GM19239 (cell line): ENCODE measurements at regions not wholly inside any gene's neighbourhood (a gene's known extent, or its start where the extent isn't known, plus 50 kb on each side); places are given as distances from the start of the nearest gene placed in this dataset.

Source experiments
- DNase-seq: peaks from one replicate; pipeline ENCODE4 v3.0.0; 2011; ENCODE audit warnings: low spot score; ENCODE audit not compliant: insufficient read length
- FAIRE-seq: peaks from 2 replicates; lab custom pipeline; 2011; peaks lifted over from hg19 to GRCh38; lab: Jason Lieb, UNC

DNA sequence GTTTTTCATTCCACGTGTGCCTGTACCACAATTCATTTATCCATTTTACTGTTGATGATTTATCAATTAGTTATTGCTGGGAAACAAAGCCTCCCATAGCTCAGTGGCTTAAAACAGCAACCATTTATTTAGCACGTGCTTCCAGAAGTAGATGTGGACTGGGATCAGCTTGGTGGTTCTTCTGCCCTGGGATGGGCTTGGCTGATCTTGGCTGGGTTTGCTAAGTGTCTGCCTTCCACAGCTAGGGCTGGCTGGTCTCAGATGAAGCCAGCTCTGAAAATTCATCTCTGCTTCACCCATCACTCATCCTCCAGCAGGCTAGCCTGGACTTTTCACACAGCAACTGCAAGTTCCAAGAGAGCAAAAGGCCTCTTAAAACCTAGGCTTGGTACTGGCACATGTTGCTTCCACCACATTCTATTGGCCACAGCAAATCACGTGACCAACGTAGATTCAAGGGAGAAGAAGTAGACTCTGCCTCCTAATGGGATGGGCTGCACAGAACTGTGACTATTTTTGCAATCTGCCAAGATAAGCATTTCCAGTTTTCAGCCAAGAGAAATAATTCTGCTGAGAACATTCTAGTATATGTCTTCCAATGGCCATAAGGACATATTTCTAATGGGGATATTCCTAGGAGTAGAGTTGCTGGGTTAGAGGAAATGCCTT lies 124.9 kb downstream of the MN1 start:
- FAIRE-seq, result no peak
- no peak for DNase-seq

DNA sequence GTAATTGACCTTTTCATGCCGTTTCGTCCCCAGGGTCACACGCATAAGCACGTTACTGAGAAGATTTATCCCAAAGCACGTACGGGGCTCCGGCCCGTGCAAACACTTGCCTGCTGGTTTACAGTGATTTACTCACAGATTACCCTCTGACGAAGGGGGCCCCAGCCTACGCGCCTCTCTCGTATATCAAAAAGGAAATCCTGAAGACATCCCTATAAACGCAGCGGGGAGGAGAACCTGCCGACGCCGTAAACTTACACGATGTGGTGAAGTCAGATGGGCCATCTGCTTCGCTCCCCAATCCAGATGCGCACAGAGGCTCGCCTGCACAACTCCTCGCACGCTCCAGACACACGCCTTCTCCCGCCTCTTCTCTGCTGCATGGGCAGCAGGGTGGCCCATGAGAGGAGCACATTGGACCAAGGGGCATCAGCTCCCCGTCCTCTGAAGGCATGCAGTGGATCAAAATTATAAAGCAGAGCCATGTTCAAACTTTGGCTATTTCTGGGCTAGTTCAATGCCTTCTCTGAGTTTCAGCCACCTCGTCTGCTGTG lies 123.6 kb downstream of the MN1 start:
- FAIRE-seq, result no peak

DNA sequence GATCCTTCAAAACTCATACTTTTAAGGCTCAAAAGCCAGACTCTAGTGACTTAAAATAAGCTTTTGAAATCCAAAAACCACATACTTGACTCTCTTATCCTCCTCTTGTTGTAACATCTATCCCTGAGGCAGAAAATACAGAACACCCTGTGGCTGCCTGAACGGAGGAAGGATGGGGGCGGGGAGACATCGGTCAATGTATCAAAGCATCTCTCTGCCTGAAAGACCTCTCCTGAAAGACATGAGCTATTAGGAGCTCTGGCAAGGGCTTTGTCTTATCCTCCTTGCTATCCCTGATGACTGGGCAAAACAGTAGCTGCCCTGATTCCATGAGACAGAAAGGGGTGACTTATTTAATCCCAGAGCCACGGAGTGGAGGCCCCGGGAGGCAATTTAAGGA lies 122.4 kb downstream of the MN1 start:
- FAIRE-seq (no peak), DNase-seq (no peak)

More for the DNA sequence above, 123.6 kb downstream of the MN1 start:
- no peak for DNase-seq

DNA sequence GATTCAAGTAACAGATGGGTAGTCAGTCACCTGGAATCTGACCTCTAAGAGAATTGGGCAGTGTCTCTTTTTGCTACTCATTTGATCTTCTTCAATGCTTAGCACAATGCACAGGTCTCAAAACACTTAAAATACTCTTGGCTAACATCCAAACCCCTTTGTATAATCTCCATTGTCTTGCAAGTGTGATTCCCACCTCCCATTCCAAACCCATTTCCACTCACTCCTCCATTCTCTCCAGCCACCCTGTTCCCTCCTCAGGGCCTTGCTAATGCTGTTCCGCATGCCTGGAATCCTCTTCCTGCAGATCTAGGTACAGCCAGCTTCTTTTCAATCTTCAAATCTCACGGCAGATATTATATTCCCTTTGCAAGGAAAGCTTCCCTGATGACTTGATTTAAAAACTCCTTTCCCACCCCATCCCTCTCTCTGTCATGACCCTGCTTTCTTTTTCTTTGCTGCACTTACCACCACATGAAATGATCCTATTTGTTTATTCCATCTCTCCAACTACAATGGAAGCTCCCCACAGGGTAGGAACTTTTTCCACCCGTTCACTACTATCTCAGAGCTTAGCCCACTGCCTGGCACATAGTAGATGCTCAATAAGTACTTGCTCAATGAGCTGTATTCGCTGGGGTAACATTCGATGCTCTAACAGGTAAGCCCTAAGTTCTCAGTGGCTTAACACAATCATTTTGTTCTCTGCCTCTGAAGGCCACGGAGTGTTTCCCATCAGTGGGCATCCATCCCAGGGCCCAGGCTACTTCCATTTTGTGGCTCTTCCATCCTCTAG lies 121.7 kb downstream of the MN1 start:
- FAIRE-seq, result no peak
- DNase-seq, result no peak

DNA sequence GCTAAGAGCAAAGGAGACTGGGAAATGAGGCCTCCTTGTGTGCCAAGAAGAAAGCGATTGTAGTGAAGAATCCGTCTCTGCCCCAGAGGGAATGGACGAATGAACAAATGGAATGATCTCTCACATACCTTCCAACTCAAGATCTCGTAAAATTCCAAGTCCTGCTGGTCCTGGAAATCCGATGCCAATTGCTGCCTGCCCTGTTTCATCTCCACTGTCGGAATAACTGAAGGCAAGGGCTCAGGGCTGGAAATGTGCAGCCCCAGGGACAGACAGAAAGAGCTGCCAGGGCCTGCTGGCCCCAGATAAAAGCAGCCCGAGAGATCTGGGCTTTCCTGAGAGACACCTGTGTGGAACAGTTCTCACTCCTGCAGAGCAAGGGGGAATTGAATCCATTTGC lies 120.9 kb downstream of the MN1 start:
- FAIRE-seq (no peak), DNase-seq (no peak)

DNA sequence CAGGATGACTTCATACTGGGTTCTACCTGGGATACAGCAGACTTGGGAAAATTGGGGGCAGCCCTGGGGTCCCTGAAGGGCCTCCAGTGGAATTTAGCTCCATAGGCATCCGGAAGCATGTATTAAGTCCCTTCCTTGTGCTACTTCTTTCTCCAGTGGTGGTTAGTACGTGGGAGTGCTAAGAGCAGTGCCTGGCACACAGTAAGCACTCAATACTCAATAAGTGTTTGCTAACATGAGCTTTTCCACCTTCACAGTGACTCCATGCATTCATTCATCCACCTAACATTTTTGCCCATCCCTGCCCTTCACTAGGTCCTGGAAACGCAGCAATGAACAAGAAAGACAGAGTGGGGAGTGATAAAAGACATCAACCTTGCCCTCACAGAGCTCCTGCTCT lies 120.5 kb downstream of the MN1 start:
- FAIRE-seq, result no peak
- no peak for DNase-seq

DNA sequence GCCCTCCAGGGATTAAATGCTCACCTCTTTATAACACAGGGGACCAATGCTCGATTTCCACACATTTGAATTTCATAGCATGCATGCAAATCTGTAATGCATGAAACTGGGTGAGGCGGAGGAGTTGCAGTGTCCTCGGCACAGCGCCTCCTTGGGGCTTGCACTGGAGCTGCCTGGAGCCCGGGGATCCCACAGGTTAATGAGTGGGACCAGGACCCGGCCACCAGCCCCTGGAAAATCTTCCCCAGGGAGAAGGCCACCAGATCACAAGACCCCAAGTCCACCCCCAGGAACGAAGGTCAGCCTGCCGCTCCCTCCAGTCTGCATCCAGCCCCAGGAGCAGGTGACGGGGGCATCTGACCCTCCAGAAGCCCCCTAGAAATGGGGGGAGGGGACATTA lies 119.1 kb downstream of the MN1 start:
- DNase-seq (no peak), FAIRE-seq (no peak)

DNA sequence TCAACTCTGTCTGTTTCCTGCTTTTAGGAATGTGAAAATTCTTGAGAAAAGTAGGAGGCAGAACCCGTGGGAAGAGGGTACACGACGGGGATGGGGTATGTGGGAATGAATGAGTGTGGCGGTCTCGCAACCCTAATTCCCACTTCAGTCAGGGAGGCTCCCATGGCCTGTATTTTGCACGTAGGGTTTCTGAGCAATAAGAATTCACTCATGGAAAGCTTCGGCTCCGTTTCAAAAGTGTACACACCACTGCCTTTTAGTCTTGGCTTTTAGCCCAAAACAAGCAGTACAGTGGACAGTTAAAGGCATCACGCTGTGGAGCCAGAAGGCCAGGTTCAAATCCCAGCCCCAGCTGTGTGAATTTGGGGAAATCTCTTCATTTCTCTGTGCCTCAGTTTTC lies 116.7 kb downstream of the MN1 start:
- no peak for FAIRE-seq
- no peak for DNase-seq

DNA sequence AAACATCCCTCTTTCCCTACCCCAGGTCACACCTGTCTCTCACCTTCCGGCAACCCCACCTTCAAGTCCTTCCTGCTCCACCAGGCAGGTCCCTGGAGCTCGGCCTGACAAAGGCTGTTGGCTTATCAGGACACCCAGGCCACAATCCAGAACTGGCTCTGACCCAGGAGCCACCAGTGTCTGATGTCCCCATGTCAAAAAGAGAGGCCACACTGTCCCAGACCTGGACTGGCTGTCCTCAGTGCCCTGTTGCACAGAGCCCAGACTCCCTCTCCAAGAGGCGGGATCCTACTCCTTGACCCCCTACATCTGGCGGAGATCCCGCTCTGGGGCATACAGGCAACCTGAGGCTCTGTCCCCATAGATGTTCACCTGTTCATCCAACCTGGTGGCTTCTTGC lies 116.0 kb downstream of the MN1 start:
- DNase-seq, result no peak
- no peak for FAIRE-seq

DNA sequence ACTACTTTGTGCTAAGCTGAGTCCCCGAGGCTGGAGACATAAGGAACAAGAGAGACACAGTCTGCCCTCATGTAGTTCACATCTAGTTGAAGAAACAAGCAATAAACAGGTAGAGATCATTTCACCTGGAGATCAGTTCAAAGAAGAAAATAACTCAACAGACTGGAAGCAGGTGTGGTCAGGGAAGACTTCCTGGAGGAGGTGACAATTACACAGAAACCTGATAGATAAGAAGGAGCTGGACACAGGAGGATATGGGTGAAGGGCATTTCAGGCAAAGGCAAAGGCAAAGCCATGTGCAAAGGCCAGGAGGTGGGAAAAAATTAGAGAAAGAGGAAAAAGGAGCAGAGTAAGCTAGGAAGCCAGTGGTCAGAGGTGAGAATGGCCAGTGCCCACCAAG lies 115.6 kb downstream of the MN1 start:
- no peak for FAIRE-seq
- no peak for DNase-seq

DNA sequence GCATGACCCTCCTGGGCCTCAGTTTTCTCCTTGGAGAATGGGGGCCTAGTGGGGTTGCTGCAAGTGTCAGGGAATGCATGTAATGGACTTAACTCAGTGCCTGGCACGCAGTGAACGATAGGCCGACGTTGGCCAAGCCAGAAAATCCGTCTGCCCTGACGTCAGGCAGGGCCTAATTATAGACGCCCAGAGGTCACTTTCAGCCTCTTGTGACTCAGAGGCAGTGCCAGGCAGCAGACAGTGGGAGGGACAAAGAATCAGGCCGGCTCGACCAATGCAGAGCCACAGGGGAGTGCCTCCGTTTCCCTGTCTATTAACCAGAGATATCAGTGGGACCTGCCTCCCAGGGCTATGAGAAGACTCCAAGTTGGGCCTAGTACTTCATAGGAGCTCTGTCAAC lies 115.0 kb downstream of the MN1 start:
- DNase-seq (no peak), FAIRE-seq (no peak)

DNA sequence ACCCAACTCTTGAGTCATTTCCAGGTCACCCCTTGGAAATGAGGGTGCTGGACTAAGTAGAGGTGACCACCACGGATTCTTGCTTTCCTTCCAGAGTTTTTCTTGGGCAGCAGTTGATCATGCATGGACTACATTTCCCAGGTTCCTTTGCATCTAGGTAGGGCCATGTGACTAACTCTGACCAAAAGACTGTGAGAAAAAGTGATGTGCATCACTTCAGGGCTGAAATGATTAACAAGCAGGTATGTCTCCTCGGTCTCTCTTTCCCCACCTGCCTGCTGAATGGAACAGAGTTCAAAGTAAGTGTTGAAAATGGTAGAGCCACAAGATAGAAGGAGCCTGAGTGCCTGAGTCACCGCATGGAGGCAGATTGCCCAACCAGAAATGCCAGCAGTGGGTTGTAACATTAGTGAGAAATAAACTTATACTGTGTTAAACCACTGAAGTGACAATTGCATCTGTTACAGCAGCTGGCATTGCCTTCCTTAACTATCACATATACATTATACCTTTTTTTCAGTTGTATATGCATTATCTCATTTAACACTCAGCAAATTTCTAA lies 113.5 kb downstream of the MN1 start:
- FAIRE-seq, result no peak
- DNase-seq, result no peak

DNA sequence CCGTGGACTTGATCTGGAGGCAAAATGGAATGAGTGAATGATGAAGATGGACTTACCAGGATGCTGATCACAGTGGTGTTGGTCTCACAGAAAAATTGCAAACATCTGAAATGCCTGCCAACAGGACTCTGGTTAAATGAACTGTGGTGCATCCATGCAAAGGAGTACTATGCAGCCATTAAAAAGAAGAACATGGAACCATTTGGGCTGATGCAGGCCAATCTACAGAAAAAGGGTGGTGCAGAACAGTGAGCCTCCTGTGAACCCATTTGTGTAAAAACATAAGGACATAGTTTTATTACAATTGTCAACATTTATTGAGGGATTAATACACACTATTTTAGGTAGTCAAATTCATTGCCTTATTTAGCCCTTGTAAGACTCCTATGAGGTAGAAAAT lies 111.9 kb downstream of the MN1 start:
- FAIRE-seq (no peak), DNase-seq (no peak)

DNA sequence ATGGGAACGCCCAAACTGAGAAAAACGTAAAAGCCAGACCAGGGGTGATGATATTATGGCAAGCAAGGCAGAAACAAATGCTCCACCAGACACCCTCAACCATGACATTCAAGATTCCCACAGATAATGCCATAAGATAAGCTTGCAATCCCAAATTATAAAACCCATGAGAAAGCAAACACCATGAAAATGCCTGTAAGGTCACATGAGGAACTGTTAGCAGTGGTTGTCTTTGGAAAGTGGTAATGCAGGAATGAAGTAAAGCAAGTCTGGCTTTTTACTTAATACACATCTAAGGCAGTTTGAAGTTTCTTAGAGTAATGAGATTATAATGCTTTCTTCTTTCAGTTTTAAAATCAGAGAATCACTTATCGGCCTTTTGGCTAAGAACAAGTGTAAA lies 111.0 kb downstream of the MN1 start:
- no peak for FAIRE-seq
- no peak for DNase-seq

DNA sequence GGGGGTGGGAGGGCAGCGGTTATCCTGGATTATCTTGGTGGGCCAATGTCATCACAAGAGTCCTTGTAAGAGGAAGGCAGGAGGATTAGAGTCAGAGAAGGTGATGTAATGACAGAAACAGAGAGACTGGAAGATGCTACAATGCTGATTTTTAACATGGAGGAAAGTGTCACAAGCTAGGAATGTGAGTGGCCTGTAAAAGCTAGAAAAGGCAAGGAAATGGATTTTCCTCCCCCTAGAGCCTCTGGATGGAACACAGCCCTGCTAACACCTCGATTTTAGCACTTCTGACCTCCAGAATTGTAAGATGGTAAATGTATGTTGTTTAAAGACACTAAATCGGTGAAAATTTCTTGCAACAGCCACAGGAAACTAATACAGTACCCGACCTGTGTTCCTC lies 109.3 kb downstream of the MN1 start:
- FAIRE-seq (no peak), DNase-seq (no peak)

DNA sequence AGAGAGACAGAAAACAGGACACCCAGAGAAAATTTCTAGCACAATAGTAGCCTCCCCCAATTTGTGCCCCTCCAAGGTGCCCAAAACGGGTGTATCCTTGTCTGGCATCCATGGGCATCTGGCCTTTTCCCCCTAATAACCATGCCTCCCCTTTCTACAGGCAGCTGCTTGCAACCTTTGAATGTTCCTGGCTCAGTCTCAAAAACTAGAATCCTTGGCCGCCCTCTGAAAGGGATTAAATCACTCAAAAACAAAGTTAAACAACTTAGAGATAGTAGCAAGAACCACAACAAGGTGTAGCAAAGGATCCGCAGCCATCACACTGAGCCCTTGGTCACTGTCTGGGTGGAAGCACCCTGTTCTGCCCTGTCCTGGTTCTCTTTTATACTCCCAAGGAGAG lies 105.6 kb downstream of the MN1 start:
- DNase-seq, result no peak

DNA sequence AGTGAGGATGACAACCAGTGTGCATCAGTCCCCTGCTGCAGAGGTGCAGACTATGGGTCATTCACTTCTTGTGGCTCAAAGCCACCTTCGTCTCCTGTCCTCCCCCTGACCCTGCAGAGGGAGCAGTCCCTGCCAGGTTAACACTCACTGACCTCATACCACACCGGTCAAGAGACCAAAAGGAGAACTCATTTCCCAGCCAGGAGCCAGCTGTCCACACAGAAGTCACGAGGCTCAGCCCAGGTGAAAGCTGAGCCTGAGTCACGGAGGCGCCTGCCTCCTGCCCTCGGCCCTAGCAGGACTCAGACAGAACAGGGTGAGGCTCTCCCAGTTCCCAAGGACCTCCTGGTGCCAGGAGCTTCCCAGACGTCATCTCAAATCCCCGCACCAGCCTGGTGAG lies 103.7 kb downstream of the MN1 start:
- DNase-seq (no peak), FAIRE-seq (no peak)

More for the DNA sequence above, 105.6 kb downstream of the MN1 start:
- no peak for FAIRE-seq
